Ishikawa (cell line): ENCODE measurements at regions not wholly inside any gene's neighbourhood (a gene's known extent, or its start where the extent isn't known, plus 50 kb on each side); places are given as distances from the start of the nearest gene placed in this dataset.

ENCODE experiments used
- CEBPB ChIP-seq: IDR thresholded peaks from 2 replicates; pipeline ENCODE4 v1.6.1; 2012
- RAD21 ChIP-seq: IDR thresholded peaks from 2 replicates; pipeline ENCODE4 v1.6.1; 2012; ENCODE audit warnings: low read depth
- YY1 ChIP-seq: IDR thresholded peaks from 2 replicates; pipeline ENCODE4 v1.6.1; 2012; ENCODE audit warnings: low read depth
- TF ChIP-seq, protein P1 (sequence below): IDR thresholded peaks from 2 replicates; pipeline ENCODE4 v1.6.1; 2012
- TF ChIP-seq, protein P2 (sequence below): IDR thresholded peaks from 2 replicates; pipeline ENCODE4 v1.6.1; 2012

DNA sequence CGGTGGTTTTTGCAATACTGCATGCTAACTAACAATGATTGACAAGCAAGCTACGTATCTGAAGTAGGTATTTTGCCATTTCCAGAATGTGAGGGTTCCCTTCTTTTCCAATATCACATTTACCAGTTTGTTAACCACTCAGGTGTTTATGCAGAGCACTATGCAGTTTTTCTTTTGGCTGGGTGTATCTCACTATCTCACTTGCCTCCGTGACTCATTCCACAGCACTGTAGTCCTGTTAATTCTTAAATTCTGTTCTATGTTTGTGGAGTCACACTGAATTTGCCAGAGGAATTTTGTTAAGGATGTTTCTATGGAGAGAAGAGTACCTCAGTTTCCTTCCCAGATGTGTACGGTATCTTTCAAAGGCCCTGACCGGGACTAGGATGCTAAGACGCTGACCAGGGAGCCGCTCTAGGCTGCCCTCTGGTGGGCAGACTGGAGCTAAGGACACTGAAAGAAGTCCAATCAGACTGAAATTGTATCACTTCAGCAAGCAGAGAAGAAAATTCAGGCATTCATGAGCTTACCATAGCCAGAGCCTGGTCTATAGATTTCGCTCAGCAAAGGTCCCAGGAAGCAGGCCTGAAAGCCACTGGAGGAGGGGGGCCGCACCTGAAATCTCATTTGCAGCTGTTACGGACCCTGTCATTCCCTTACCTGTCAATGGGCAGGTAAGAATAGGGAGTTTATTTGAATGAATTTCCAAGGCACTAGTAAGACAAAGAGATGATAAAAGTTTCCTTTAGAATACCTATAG is 388.4 kb upstream of the SPOCK3 start:
- TF ChIP-seq, protein P1, sequence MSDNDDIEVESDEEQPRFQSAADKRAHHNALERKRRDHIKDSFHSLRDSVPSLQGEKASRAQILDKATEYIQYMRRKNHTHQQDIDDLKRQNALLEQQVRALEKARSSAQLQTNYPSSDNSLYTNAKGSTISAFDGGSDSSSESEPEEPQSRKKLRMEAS: no peak
- TF ChIP-seq RAD21 (peak; percentile 76), CEBPB (no peak), YY1 (no peak)
- TF ChIP-seq, protein P2, sequence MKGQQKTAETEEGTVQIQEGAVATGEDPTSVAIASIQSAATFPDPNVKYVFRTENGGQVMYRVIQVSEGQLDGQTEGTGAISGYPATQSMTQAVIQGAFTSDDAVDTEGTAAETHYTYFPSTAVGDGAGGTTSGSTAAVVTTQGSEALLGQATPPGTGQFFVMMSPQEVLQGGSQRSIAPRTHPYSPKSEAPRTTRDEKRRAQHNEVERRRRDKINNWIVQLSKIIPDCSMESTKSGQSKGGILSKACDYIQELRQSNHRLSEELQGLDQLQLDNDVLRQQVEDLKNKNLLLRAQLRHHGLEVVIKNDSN: no peak
